Kidney (tissue), 13 donors: ENCODE measurements at regions not wholly inside any gene's neighbourhood (a gene's known extent, or its start where the extent isn't known, plus 50 kb on each side); places are given as distances from the start of the nearest gene placed in this dataset.

Experiments
- DNase-seq, 5 donors: peaks; one replicate each; pipeline ENCODE4 v3.0.0-alpha.2; 2013 to 2020
- FAIRE-seq: peaks from 2 replicates; lab custom pipeline; 2012; peaks lifted over from hg19 to GRCh38; lab: Jason Lieb, UNC
- H3K27ac ChIP-seq, 2 donors: one replicate each; pipeline ENCODE4 v1.7.0; 2013; ENCODE audit warnings: low read depth in 2 of 2, low read length in 2 of 2, inconsistent platforms in 1 of 2
- H3K27me3 ChIP-seq: one replicate; pipeline ENCODE4 v1.7.1; 2013; ENCODE audit warnings: low read length, inconsistent platforms; ENCODE audit not compliant: control insufficient read depth, insufficient read depth
- H3K36me3 ChIP-seq, 3 donors: one replicate each; pipeline versions ENCODE4 v1.7.0 to v1.7.1; 2013; ENCODE audit warnings: low read length in 3 of 3, control low read depth in 1 of 3, inconsistent platforms in 1 of 3; ENCODE audit not compliant: insufficient read depth in 3 of 3, control insufficient read depth in 2 of 3
- H3K4me1 ChIP-seq, 3 donors: one replicate each; pipeline versions ENCODE4 v1.7.0 to v1.7.1; 2013; ENCODE audit warnings: low read length in 3 of 3, inconsistent platforms in 1 of 3, low read depth in 1 of 3; ENCODE audit not compliant: control insufficient read depth in 2 of 3, insufficient read depth in 2 of 3
- H3K4me3 ChIP-seq, 3 donors: one replicate each; pipeline versions ENCODE4 v1.7.0 to v1.8.1; 2013; ENCODE audit warnings: low read length in 3 of 3, control low read depth in 1 of 3, inconsistent platforms in 1 of 3
- H3K9ac ChIP-seq, 3 donors: one replicate each; pipeline versions ENCODE4 v1.7.0 to v1.7.1; 2013; ENCODE audit warnings: low read length in 3 of 3, control low read depth in 1 of 3, inconsistent platforms in 1 of 3
- H3K9me3 ChIP-seq, 3 donors: one replicate each; pipeline versions ENCODE4 v1.7.0 to v1.7.1; 2013; ENCODE audit warnings: low read length in 3 of 3, control low read depth in 1 of 3, inconsistent platforms in 1 of 3; ENCODE audit not compliant: control insufficient read depth in 2 of 3, insufficient read depth in 1 of 3
- CTCF ChIP-seq: IDR thresholded peaks from 3 replicates; pipeline ENCODE4 v1.5.1; 2012; ENCODE audit warnings: mild to moderate bottlenecking, moderate library complexity, borderline replicate concordance; ENCODE audit not compliant: insufficient read depth; ENCODE audit errors: extremely low read depth
- intact Hi-C: fragments of 100-400 bp; cut with DNase I; formaldehyde crosslinking; loops from one replicate; pipeline ENCODE4 v1.11.1; 2022
- donor health status: control.
- donor health status: control.
- donor health status: control.
- donor health status: control.
- donor health status: control.
- donor health status: DM: yes; HTN: yes; CAD: no.
- donor health status: Normal renal cell carcinoma (clear cell type).

GRCh38 chr6:167497428-167498056, 172.7 kb downstream of the TTLL2 start:
- FAIRE-seq, result no peak
- Histone ChIP-seq H3K36me3 (no peaks in the 10 kb centered on the region), H3K4me1 (peaks cover 0 to 17% (median 2%) of the 10 kb centered on the region in 3 donors), H3K9ac (no peak overlapping the region), H3K27me3 (no peaks in the 10 kb centered on the region), H3K27ac (no peak overlapping the region), H3K9me3 (peaks cover 0 to 3% (median 0%) of the 10 kb centered on the region in 3 donors), H3K4me3 (no peak overlapping the region)
- no peak for TF ChIP-seq CTCF
- no peak for DNase-seq
- intact Hi-C loops, result no loop called here

GRCh38 chr6:167499161-167499660, 174.3 kb downstream of the TTLL2 start:
- no peak overlapping the region for H3K9ac ChIP-seq
- H3K36me3 ChIP-seq, result no peaks in the 10 kb centered on the region
- intact Hi-C loops, result no loop called here
- H3K4me3 ChIP-seq, result no peak overlapping the region
- H3K9me3 ChIP-seq, result no peaks in the 10 kb centered on the region
- TF ChIP-seq CTCF, result no peak
- no peaks in the 10 kb centered on the region for H3K27me3 ChIP-seq
- no peak overlapping the region for H3K27ac ChIP-seq
- FAIRE-seq (no peak), DNase-seq (no peak)
- H3K4me1 ChIP-seq, result peaks cover 0 to 9% (median 2%) of the 10 kb centered on the region in 3 donors

GRCh38 chr6:167500961-167501360, 176.1 kb downstream of the TTLL2 start:
- peaks cover 0 to 3% (median 0%) of the 10 kb centered on the region in 3 donors for H3K4me1 ChIP-seq
- H3K27me3 ChIP-seq, result no peaks in the 10 kb centered on the region
- H3K4me3 ChIP-seq, result no peak overlapping the region
- no peak overlapping the region for H3K27ac ChIP-seq
- no peaks in the 10 kb centered on the region for H3K36me3 ChIP-seq
- no peaks in the 10 kb centered on the region for H3K9me3 ChIP-seq
- intact Hi-C loops, result no loop called here
- H3K9ac ChIP-seq, result no peak overlapping the region
- no peak for DNase-seq
- FAIRE-seq, result no peak
- no peak for TF ChIP-seq CTCF
